NCI-H2227 treated with DMSO at 0.1 percent for 48 hours (cell line): ENCODE measurements at regions not wholly inside any gene's neighbourhood (a gene's known extent, or its start where the extent isn't known, plus 50 kb on each side); places are given as distances from the start of the nearest gene placed in this dataset.

ENCODE experiments used
- DNase-seq: peaks from one replicate; lab custom pipeline; 2025; lab: John Stamatoyannopoulos, UW

DNA sequence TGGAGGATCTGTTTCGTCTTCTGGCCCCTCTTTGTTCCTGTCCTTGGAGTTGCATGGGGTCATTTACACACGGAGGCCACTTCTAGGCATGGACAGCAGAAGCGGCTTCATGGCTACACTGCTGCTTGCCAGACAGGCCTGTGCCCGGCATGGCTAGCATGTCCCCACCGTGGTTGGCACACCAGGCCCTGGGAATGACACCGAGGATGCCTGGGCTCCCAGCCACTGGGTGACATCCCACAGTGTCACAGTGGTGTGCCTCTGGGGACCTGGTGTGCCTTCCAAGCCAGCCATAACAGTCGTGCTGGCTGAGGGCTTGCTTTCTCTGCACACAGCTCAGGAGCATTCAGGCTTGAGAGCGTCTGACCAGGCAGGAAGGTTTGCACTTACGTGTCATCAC lies 910.1 kb downstream of the TBC1D22A start:
- DNase-seq: no peak

DNA sequence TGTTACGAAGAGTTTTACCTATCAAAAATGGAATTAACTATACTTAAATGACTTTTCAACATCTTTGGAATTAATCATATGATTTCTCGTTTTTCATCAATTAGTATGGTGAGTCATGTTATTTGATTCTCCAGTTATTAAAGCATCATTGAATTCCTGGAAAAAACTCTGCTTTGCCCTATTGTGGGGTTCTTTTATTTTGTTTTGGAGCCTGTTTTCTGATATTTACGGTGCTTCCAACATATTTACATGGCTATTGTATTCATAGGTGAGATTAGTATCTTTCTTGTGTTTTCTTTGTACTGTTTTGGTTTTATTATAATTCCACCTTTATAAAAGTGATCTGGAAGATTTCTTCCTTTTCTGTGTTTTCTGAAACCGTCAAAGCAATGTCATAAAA lies 902.7 kb downstream of the TBC1D22A start:
- no peak for DNase-seq

DNA sequence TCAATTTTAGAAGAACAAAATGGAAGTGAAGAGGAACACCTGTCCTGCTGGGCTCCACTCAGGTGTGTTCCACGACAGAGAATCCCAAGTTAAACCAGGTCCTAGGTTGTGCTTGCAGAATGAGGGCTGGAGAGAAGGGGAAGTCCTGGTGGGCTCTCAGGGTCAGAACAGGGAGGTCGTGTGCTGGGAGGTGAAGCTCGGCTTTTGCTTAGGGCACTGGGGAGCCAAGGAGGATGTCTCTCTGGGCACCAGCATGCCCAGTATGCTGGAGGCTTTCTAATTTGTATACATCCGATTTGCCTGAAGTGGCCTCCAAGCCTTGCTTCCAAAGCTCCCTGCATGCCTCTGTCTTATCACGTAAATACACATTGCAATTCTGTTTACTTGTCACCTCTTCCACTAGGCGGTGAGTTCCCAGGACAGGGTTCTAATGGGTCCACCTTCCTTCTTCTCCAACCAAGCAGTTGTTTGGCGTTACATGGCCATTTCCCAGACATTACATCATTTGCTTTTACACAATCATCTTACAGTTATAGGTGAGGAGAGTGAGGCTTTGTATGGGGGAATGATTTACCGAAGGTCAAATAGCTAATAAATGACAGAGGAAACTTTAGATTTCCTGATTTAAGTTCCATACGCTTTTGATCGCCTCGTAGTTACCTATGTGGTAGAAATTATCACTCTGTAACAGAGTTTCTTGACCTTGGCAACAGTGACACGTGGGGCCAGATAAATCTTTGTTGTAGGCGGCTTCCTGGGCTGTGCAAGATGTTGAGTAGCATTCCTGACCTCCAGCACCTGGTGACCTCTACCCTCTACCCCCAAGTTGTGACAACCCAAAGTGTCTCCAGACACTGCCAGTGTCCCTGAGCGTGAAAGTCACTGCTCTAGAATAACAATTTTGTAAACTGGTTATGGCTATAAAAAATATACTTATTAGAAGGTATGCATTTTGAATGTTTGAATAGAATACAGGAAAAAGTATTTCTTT lies 901.5 kb downstream of the TBC1D22A start:
- no peak for DNase-seq

DNA sequence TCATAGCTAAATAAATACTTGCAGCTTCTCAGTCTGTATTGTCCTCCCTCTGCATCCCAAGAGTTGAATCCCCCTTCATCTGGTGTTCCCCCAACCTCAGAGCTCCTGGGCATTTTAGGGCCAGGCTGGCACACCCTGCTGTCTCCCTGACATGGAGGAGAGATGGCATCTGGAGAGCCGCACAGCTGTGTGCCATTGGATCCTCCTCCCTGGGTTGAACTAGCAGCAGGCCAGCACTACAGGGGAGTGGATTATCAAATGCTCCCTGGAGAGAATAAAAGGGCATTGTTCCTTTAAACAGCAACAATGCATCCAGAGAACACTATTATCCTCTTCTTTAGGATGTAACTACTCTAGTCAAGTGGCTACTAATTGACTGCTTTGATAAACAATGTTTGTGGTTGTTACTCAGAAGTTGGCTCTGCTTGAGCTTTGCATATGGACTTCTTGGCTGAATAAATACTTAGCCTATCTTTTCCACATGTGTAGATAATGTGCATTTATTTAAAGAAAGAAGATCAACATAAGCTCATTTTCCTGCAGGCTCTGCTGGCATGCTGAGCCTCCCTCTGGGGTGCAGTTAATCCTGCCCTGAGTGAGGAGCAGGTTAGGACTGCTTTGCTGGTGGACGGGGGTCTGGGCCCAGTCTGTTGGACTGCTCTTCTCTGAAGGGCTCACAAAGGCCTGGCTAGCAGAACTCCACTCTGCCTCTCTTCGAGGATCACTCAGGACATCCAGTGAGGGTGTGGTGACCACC lies 897.2 kb downstream of the TBC1D22A start:
- no peak for DNase-seq

DNA sequence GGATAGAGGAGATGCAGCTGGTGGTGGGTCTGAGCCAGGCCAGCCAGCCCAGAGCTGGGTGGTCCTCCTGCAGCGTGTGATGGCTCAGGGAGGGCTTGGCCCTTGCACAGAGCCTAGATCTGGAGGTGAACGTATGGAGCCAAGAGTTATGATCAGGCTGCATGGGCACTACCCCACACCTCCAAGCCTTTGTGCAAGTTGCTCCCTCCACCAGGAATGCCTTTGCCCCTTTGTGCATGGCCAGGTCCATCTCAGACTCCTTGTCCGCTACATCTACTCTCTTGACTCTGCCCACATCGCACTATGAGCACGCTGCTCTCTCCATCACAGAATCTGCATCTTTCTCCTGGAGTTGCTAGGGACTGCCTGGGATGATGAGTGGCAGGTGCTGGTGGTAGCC lies 895.7 kb downstream of the TBC1D22A start:
- no peak for DNase-seq

DNA sequence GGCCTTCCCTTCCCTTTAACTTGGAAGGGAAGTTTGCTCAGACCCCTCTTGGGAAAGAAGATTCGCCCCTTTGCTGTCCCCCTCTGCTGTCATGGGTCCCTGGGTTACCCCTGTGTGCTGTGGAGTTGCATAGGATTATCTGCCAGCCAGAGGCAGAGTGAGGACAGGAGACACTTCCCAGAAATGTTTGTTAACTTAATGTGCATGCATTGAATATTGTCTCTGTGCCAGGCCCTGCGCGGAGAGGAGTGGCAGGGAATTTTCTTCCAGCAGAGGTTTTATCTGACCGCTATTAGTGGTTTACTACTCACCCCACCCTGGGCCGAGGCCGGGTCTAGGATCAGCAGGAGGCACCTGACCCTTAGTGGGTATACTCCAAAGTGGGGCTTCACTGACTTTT lies 894.8 kb downstream of the TBC1D22A start:
- DNase-seq: no peak

DNA sequence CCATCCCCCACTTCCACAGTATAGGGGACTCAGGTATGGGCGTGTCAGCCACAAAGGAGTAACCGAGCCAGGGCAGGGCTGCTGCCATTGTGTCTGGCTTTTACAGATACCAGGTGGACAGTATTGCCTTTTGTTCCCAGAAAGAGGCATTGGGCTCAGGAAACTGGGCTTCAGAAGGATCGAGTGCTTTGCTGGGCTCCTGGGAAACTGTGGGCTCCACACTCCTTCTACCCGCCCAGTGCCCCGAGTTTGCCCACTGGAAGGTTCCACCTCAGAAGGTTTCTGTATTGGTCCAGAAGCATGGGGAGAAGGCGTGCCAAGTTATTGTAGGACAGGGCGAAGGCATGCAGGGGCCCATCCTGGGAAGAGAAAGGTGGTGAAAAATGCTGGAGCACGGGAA lies 894.4 kb downstream of the TBC1D22A start:
- DNase-seq: no peak

DNA sequence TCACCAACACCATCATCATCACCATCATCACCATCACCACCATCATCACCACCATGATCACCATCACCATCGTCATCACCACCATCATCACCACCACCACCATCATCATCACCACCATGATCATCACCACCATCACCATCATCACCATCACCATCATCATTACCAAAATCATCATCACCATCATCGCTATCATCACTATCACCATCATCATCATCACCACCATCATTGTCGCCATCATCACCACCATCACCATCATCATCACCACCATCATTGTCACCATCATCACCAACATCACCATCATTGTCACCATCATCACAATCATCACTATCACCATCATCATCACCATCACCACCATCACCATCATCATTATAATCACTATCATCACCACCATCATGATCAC lies 893.5 kb downstream of the TBC1D22A start:
- no peak for DNase-seq

DNA sequence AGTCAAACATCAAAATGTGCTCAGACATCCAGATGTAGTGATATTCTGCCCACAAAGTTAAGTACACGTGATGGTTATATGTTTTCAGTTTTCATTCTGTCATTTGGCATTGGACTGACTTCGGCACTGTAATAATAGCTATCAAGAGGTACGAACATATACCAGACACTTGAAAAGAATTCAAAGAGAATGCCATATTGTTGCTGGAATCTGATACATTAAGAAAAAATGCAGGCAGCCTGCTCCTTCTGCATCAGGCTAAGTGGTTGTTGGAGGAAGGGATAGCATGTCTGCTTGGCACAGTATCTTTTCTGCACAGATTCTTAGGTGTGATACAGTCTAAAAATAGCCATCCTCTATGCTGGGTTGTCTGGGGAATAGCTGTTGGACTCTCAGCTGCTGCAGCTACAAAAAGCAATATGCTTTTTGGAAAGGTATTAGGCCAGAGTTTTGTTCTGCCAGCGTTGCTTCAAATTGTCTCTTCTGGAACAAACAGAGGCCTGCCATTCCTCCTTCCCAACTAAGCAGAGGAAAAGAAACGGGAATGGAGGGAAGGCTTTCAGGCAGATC lies 892.6 kb downstream of the TBC1D22A start:
- DNase-seq: no peak

DNA sequence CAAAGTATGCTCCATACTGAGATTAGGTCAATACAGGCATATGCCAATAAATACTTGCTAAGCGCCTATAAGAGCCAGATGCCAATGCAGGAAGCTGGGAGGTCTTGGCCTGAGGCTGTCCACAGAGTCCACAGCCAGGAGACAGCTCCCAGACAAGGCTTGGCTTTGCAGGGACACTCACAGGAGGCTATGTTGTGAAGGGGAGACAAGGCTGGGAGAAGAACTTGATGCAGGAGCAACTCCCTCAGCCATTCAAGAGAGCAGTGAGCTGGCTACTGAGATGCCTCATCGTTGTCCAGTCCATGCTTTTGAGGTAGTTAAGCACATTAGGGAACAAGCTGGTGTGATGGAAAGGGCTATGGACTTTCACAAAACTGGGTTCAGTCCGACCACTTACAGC lies 891.5 kb downstream of the TBC1D22A start:
- DNase-seq: no peak

DNA sequence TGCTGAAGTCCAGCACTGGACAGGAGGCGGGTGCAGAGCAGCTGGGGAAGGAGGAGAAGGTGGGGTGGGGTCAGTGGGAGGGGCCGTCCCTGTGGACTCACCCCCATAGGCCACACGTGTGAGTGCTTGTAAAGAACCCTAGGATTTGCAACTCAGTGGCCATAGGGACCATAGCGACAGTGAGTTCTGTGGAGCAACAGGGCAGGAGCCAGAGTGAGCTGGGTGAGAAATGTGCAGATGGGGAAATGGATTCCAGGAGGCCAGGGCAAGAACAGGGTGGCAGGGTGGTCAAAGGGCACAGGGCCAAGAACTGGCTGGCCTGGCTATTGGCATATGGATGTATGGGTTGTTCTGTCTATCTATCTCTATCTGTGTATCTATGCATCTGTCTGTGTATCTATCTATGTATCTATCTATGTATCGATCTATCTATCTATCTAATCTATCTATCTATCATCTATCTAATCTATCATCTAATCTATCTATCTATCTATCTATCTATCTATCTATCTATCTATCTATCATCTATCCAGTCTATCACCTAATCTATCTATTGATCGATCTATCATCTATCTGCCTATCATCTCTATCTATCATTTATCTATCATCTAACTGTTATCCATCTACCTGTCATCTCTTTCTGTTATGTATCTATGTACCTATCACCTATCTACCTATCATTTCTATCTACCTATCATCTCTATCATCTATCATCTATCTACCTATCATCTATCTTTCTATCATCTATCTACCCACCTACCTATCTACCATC lies 889.0 kb downstream of the TBC1D22A start:
- no peak for DNase-seq

DNA sequence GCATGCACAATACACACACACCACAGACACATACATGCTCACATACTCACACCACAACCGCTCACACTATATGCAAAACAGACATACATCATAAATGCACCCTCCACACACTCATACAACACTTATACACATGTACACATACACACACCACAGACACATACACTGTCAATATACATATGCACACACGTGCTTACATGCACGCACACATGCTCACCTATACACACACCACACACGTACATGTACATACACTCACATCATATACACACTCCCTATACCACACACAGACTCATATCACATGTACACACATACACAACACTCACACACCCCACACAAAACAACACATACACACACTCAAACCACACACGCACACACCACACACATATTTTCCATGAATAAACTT lies 885.3 kb downstream of the TBC1D22A start:
- DNase-seq: no peak

DNA sequence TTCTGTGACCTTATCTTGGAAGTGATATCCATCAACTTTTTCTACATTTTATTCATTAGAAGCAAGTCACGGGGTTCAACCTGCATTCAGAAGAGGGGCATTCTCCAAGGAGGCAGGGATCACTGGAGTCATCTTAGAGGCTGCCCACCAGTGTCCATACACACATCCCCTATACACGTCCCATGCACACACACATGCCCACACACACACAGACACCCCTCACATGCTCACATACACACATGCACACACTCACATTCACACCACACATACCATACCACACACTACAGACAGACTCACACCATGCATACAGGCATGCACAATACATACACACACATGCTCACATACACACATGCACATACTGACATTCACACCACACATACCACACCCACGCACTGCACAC lies 884.7 kb downstream of the TBC1D22A start:
- DNase-seq: no peak

DNA sequence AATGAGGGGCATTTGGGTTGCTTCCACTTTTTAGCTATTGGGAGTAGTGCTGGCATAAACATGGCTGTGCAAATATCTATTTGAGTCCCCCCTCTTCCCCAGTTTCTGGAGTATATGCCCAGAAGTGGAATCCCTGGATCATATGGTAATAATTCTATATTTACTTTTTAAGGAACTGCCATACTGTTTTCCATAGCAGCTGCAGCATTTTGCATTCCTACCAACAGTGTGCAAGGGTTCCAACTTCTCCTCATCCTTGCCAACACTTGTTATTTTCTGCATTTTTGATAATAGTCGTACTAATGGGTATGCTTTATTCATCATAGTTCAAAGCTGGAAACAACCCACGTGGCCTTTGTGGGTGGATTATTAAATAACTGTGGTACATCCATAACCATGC lies 883.5 kb downstream of the TBC1D22A start:
- DNase-seq: no peak

DNA sequence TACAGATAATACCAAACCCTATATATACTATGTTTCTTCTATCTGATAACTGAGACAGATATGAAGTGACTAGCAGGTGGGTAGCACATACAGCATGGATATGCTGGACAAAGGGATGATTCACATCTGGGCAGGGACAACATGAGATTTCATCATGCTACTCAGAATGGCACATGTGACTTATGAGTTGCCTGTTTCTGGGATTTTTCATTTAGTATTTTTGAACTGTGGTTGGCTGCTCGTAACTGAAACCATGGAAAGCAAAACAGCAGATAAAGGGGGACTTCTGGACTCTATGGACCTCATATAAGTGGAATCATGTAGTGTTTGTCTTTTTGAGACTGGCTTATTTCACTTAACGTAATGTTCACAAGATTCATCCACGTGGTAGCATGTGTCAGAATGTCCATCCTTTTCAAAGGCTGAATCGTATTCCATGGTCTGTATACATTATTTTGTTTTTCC lies 883.0 kb downstream of the TBC1D22A start:
- no peak for DNase-seq

DNA sequence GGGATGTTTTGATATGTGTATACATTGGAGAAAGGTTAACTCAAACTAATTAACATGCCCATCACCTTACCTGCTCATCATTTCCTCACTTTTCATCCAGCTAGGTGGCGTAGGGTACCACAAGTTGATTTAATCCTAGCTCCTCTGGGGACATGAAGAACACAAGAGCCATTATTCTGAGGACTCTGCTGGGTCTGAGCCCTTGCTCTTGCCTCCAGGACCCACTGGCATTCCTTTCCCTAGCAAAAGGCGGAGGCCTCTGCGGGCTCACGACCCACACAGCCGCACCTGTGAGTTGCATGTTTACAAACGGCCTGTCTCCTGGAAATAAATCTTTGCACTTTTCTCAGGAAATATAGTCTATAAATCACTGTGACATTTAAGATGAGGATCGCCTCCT lies 871.9 kb downstream of the TBC1D22A start:
- DNase-seq: no peak

DNA sequence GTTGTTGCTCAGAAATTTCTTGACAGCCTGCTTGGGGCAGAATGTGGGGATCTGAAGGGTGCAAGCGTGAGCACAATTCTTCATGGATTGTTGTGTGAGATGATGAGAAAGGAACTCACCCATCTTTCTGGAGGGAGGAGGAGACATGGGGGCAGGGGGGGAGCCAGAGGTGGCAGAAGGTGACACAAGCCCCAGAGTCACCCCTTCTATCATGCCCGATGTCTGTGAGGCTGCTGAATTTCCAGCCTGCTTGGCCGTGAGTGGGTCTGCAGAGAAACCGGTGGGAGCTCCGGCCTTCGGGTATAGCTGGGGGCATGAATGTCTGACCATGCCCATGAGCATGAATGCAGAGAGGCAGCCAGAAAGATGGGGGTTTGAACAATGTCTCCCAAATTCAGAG lies 870.7 kb downstream of the TBC1D22A start:
- DNase-seq: no peak

DNA sequence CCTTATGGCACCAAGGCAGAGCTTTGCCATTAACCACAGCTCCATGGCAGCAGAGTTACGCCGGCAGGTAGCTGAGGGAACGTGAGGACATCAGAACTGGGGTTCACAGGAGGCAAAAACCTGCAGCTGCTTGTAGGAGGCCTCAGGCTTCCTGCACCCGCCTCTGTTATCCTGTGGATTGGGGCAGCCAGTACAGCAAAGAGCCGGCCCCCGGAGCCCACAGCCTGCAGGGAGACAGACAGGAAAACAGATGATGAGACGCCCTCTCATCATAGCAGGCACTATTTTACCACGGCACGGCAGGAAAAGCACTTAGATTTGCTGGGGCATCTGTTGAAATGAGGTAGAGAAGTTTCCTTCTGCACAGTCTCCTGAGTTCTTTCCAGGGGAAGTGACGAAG lies 870.3 kb downstream of the TBC1D22A start:
- DNase-seq: no peak

DNA sequence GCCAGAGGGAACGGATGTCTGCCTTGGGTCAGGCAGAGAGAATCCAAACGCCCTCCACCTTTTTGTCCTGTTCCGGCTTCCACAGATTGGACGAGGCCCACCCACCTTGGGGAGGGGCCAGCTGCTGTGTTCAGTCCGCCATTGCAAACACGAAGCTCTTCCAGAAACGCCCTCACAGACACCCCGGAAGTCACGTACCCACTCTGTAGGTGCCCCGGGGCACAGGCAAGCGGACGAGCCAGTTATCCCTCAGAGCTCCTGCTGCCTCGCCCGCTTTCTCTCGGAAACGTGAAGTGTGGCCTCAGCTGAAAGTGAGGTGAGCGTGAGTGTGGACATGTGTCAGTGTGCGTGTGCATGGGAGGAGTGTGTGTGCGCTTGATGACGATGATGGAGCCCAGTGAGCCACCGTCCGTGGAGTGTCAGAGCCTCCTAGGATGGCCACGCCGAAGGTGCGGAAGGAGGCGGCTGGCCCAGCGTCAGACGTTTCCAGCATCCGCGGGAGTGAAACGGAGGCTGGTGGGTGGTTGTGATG lies 869.2 kb downstream of the TBC1D22A start:
- DNase-seq: no peak

DNA sequence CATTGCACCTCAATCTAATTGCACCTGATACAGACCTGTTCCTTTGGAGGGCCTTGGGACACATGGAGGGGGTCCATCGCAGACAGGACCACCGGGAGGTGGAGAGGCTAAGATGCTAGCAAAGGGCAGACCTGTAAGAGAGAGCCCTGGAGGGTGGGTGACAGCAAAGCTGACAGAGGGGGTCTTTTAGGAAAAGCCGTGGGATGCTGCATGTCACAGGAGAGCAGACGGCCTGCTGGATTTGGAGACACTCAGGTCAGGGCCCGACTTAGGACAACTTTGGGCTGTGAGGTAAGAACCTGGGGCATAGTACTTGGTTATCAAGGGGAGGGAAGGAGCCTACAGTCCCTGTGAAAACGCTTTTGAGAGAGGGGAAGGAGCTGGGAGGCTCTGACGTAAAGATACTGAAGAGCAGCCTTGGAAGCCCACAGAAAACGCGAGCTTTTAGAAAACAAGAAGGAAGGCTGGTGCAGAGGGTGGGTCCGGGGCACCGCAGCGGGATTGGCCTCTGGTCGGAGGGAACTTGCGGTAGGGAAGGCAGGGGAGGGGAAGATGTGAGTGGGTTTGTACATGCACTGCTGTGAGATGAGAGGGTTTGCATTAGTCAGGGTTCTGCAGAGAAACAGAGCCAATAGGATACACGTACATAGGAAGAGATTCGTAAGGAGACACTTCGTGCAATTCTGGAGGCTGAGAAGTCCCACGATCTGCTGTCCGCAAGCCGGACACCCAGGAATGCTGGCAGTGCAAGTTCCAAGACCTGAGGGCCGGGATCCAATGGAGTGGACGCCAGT lies 868.5 kb downstream of the TBC1D22A start:
- no peak for DNase-seq
